GM13977 (cell line): ENCODE measurements at regions not wholly inside any gene's neighbourhood (a gene's known extent, or its start where the extent isn't known, plus 50 kb on each side); places are given as distances from the start of the nearest gene placed in this dataset.

Experiments used
- DNase-seq: peaks from one replicate; pipeline ENCODE4 v3.0.0; 2012; ENCODE audit warnings: low spot score
- in situ Hi-C: fragments of 300-500 bp; cut with MboI; formaldehyde crosslinking; loops from one replicate; pipeline ENCODE4 v1.12.0; 2022; ENCODE audit warnings: low sequenced_read_pairs, low pct_unique_long_range_greater_than_20kb, mixed read lengths, inconsistent platforms; ENCODE audit not compliant: unreplicated experiment
- TF ChIP-seq, protein P1 (sequence below): IDR thresholded peaks from 2 replicates; pipeline ENCODE4 v1.5.1; 2012; ENCODE audit warnings: mild to moderate bottlenecking, control low read depth; ENCODE audit not compliant: insufficient read depth; ENCODE audit errors: extremely low read depth, missing control alignments

DNA sequence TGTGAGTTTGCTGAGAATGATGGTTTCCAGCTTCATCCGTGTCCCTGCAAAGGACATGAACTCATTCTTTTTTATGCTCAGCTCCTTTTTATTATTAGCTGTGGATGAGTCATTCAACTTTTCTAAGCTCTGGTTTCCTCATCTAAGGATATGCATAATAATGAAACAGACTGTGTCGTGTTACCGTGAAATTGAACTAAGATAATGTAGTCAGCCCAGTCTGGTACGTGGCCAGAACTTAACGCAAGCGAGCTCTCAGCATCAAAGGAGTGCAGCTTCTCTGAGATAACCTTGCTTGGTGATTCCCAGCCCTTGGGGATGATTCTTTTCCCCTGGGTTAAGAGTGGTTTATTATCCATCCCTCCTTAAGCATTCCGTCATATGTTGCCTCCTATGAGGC, 454.3 kb upstream of the EEF2KMT start:
- DNase-seq: no peak
- in situ Hi-C loops: no loop called here
- TF ChIP-seq, protein P1, sequence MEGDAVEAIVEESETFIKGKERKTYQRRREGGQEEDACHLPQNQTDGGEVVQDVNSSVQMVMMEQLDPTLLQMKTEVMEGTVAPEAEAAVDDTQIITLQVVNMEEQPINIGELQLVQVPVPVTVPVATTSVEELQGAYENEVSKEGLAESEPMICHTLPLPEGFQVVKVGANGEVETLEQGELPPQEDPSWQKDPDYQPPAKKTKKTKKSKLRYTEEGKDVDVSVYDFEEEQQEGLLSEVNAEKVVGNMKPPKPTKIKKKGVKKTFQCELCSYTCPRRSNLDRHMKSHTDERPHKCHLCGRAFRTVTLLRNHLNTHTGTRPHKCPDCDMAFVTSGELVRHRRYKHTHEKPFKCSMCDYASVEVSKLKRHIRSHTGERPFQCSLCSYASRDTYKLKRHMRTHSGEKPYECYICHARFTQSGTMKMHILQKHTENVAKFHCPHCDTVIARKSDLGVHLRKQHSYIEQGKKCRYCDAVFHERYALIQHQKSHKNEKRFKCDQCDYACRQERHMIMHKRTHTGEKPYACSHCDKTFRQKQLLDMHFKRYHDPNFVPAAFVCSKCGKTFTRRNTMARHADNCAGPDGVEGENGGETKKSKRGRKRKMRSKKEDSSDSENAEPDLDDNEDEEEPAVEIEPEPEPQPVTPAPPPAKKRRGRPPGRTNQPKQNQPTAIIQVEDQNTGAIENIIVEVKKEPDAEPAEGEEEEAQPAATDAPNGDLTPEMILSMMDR: no peak

DNA sequence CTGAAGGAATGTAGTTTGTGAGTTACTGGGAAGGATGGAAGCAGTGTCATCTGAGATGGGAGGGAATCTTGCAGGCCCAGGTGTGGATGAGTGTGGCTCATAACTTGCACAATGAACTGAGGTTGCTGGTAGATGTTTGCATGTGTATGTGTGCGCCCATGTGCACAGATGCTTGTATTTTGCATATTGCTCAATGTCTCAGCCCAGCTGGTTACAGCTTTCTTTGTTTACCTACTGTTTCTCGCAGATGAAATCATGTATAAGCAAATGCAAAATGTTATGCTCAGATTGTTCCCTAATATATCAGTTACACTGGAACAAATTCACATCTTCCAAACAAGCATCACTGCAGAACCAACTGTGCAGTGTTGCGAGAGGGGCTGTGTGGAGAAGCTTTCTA, 452.2 kb upstream of the EEF2KMT start:
- in situ Hi-C loops: no loop called here
- TF ChIP-seq, protein P1: no peak
- DNase-seq: no peak

DNA sequence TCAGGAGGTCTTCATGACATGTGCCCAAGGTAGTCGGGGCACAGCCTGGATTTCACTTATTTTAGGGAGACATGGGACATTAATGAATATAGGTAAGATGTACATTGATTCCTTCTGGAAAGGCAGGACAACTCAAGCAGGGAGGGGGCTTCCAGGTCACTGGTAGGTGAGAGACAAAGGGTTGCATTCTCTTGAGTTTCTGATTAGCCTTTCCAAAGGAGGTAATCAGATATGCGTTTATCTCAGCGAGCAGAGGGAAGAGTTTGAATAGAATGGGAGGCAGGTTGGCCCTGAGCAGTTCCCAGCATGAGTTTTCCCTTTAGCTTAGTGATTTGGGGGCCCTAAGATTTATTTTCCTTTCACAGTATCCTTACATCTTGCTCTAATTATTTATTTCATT, 443.8 kb upstream of the EEF2KMT start:
- in situ Hi-C loops: no loop called here
- no peak for DNase-seq
- TF ChIP-seq, protein P1: no peak

DNA sequence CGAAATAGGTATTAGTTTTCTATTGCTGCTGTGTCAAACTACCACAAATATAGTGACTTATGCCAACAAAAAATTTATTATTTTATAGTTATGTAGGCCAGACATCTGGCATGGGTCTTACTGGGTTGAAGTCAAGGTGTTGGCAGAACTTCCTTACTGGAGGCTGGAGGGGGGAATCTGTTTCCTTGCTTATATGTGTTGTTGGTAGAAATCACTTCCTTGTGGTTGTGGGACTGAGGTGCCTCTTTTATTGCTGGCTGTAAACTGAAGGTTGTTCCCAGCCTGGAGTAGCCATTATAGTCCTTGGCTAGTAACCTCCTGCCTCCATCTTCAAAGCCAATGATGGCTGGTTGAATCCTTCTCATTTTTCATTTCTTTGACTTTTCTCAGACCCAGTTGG, 439.8 kb upstream of the EEF2KMT start:
- in situ Hi-C loops: no loop called here
- no peak for DNase-seq
- TF ChIP-seq, protein P1: no peak

DNA sequence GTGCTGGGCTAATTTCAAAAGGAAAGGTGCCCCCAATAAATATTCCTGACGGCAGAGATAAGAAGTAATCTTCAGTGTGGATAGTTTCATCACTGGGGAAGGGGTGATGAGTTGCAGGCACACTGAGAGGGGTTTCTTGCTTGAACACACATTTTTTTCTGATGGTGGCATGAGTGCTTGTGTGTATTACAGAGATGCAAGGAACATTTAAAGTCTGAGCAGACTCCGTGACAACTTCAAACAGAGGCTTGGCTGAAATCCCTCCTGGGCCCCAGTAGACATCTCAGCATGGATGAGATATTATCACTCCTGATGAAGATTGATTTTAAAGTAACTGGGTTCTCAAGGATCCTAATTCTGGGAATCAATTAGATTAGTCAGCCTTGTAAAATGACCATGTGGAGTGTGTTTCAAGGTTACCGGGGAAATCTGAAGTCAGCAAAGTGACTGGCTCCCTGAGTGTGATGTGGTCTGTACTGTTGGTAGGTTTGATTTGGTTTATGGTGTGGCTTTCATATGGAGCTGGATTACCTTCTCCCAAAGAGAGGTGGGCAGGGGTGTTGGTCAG, 435.8 kb upstream of the EEF2KMT start:
- TF ChIP-seq, protein P1: no peak
- no peak for DNase-seq
- in situ Hi-C loops: no loop called here

DNA sequence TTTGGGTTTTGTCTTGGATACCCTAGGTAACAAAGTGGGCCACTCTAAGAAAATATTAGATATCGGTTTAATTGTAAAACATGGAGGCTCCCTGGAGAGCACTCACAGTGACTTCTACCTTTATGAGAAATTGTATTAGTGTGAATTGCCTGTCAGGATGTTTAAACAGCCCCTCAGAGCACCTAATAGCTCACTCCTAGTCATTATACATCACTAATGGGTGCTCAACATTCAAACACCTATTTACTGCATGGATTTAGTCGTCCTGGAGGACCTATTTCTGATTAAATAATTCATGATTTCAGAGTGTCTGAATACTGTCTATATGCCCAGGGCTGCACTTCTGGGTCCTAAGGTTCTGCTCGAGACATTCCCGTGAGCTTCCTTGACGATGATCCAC, 430.2 kb upstream of the EEF2KMT start:
- in situ Hi-C loops: no loop called here
- DNase-seq: no peak
- TF ChIP-seq, protein P1: no peak

DNA sequence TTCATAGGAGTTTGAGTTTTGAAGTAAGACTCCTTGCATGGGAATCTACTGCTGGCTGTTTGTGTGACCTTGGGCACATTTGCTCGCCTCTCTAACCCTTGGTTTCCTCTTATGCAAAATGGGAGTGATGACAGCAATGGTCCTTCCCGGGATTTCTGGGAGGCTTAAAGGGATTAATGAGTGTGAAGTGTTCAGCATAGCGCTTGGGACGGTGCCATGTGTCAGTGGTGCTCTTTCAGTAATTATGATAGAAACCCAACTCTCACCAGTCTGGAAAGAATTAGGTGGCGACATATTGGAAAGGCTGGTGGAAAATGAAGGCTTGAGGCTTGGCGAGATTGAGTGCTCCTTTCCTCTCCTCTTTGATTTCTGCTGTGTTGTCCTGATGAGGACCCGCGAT, 429.2 kb upstream of the EEF2KMT start:
- in situ Hi-C loops: no loop called here
- DNase-seq: no peak
- TF ChIP-seq, protein P1: no peak
